ENCODE measurements at regions not wholly inside any gene's neighbourhood (a gene's known extent, or its start where the extent isn't known, plus 50 kb on each side); places are given as distances from the start of the nearest gene placed in this dataset.

DNA sequence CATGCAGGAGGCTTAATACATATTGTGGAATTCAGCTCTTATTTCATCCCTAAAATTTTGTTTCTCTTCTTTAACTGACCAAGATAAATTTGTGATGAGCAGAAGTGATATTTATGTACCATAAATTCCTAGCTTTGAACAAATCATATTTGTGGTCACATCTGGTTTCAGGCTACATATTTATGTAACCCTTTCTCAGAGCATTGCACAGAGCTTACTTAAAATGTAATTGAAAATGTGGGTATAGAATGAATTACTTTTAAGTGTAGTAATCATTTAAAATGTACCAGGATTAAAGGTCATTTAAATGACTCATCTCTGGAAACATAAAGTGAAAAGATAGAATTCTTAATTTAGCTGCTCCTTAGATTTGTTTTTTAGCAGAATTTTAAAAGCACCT lies 129.9 kb upstream of the FRMD6 start:
- no peak overlapping the region for H3K4me3 ChIP-seq (replicated peaks; ENCODE audit: insufficient read depth, low read length)
- TF ChIP-seq POLR2AphosphoS5 (IDR thresholded peaks at IDR 0.05; ENCODE audit: low read depth) (no peak), GABPA (IDR thresholded peaks at IDR 0.05; ENCODE audit: low read depth) (no peak), SPI1 (IDR thresholded peaks at IDR 0.05; ENCODE audit: borderline replicate concordance, low read depth) (no peak), REST (IDR thresholded peaks at IDR 0.05; ENCODE audit: insufficient replicate concordance, low read depth) (no peak)
- TF ChIP-seq, protein P1, sequence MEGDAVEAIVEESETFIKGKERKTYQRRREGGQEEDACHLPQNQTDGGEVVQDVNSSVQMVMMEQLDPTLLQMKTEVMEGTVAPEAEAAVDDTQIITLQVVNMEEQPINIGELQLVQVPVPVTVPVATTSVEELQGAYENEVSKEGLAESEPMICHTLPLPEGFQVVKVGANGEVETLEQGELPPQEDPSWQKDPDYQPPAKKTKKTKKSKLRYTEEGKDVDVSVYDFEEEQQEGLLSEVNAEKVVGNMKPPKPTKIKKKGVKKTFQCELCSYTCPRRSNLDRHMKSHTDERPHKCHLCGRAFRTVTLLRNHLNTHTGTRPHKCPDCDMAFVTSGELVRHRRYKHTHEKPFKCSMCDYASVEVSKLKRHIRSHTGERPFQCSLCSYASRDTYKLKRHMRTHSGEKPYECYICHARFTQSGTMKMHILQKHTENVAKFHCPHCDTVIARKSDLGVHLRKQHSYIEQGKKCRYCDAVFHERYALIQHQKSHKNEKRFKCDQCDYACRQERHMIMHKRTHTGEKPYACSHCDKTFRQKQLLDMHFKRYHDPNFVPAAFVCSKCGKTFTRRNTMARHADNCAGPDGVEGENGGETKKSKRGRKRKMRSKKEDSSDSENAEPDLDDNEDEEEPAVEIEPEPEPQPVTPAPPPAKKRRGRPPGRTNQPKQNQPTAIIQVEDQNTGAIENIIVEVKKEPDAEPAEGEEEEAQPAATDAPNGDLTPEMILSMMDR (IDR thresholded peaks at IDR 0.05; ENCODE audit: insufficient read depth, low read length), result no peak
- peaks cover 9% of the 10 kb centered on the region for H3K27me3 ChIP-seq (ENCODE audit: insufficient read depth, poor library complexity, severe bottlenecking)
- no peak for DNase-seq (ENCODE audit: low read depth in 1 of 2, low spot score in 1 of 2)
- no peak overlapping the region for H3K27ac ChIP-seq (replicated peaks)

GRCh38 chr14:51523243-51523642 lies 128.5 kb upstream of the FRMD6 start:
- peaks cover 9% of the 10 kb centered on the region for H3K27me3 ChIP-seq (ENCODE audit: insufficient read depth, poor library complexity, severe bottlenecking)

GRCh38 chr14:51525739-51526138 lies 126.0 kb upstream of the FRMD6 start:
- DNase-seq (ENCODE audit: low read depth in 1 of 2, low spot score in 1 of 2), result no peak

More at GRCh38 chr14:51523243-51523642, 128.5 kb upstream of the FRMD6 start:
- Histone ChIP-seq H3K4me3 (replicated peaks; ENCODE audit: insufficient read depth, low read length) (no peak overlapping the region), H3K27ac (replicated peaks) (no peak overlapping the region)
- TF ChIP-seq GABPA (IDR thresholded peaks at IDR 0.05; ENCODE audit: low read depth) (no peak), POLR2AphosphoS5 (IDR thresholded peaks at IDR 0.05; ENCODE audit: low read depth) (no peak), REST (IDR thresholded peaks at IDR 0.05; ENCODE audit: insufficient replicate concordance, low read depth) (no peak), SPI1 (IDR thresholded peaks at IDR 0.05; ENCODE audit: borderline replicate concordance, low read depth) (no peak)
- TF ChIP-seq, protein P1 (IDR thresholded peaks at IDR 0.05; ENCODE audit: insufficient read depth, low read length), result no peak
- no peak for DNase-seq (ENCODE audit: low read depth in 1 of 2, low spot score in 1 of 2)

More at GRCh38 chr14:51525739-51526138, 126.0 kb upstream of the FRMD6 start:
- peaks cover 9% of the 10 kb centered on the region for H3K27me3 ChIP-seq (ENCODE audit: insufficient read depth, poor library complexity, severe bottlenecking)
- TF ChIP-seq SPI1 (IDR thresholded peaks at IDR 0.05; ENCODE audit: borderline replicate concordance, low read depth), result no peak
- TF ChIP-seq POLR2AphosphoS5 (IDR thresholded peaks at IDR 0.05; ENCODE audit: low read depth), result no peak
- TF ChIP-seq, protein P1 (IDR thresholded peaks at IDR 0.05; ENCODE audit: insufficient read depth, low read length), result no peak
- TF ChIP-seq REST (IDR thresholded peaks at IDR 0.05; ENCODE audit: insufficient replicate concordance, low read depth), result no peak
- TF ChIP-seq GABPA (IDR thresholded peaks at IDR 0.05; ENCODE audit: low read depth), result no peak
- H3K4me3 ChIP-seq (replicated peaks; ENCODE audit: insufficient read depth, low read length), result no peak overlapping the region
- H3K27ac ChIP-seq (replicated peaks), result no peak overlapping the region
